ENCODE measurements at regions not wholly inside any gene's neighbourhood (a gene's known extent, or its start where the extent isn't known, plus 50 kb on each side); places are given as distances from the start of the nearest gene placed in this dataset.

GRCh38 chr1:106677721-106678120 lies 378.8 kb upstream of the PRMT6 start:
- H3K9me3 ChIP-seq (ENCODE audit: control extremely low read depth in 1 of 3, control insufficient read depth in 2 of 3, insufficient read depth in 1 of 3, low read length in 2 of 3) = no peaks in the 10 kb centered on the region
- intact Hi-C loops (cut with micrococcal nuclease) = no loop called here
- H3K4me2 ChIP-seq (replicated peaks; ENCODE audit: low read depth, low read length, poor library complexity, severe bottlenecking) = no peak overlapping the region
- no peaks in the 10 kb centered on the region for H3K79me2 ChIP-seq (ENCODE audit: control insufficient read depth, insufficient read depth, low read length)
- H3K36me3 ChIP-seq (replicated peaks in 1 of 2; ENCODE audit: control extremely low read depth in 1 of 2, control insufficient read depth in 1 of 2, extremely low read depth in 1 of 2, insufficient read depth in 2 of 2, low read length in 1 of 2) = no peaks in the 10 kb centered on the region
- H3K27me3 ChIP-seq (replicated peaks in 1 of 4; ENCODE audit: control extremely low read depth in 1 of 4, control insufficient read depth in 3 of 4, insufficient read depth in 4 of 4, low read length in 3 of 4) = no peaks in the 10 kb centered on the region
- H2AFZ ChIP-seq (ENCODE audit: insufficient read depth, low read depth, low read length, poor library complexity, severe bottlenecking) = no peak overlapping the region
- WGBS (ENCODE audit: insufficient coverage) = no CpG with 5 or more reads among the region's 3 CpGs
- POLR2A ChIA-PET = no interaction called here
- no peak overlapping the region for H3K27ac ChIP-seq (ENCODE audit: low read length in 2 of 2)
- no peak overlapping the region for H3K4me3 ChIP-seq (ENCODE audit: control extremely low read depth in 1 of 5, extremely low read depth in 1 of 5, insufficient read depth in 1 of 5, low read depth in 2 of 5, low read length in 4 of 5)
- TF ChIP-seq EZH2 (IDR thresholded peaks at IDR 0.05; ENCODE audit: borderline replicate concordance, insufficient read depth, low read depth, low read length, poor library complexity, severe bottlenecking) (no peak), CTCF (IDR thresholded peaks at IDR 0.05) (no peak)
- H3K27me3 Mint-ChIP-seq = no peaks in the 10 kb centered on the region
- H3K4me1 ChIP-seq (ENCODE audit: control insufficient read depth in 2 of 2, insufficient read depth in 2 of 2, low read length in 2 of 2) = no peaks in the 10 kb centered on the region
- H3K4me3 Mint-ChIP-seq = no peak overlapping the region
- H3K4me1 Mint-ChIP-seq = no peaks in the 10 kb centered on the region
- DNase-seq (no peak), ATAC-seq (ENCODE audit: low read depth) (no peak)
- H3K27ac Mint-ChIP-seq = no peak overlapping the region
- no peaks in the 10 kb centered on the region for H4K20me1 ChIP-seq (ENCODE audit: control insufficient read depth, insufficient read depth, low read length, poor library complexity, severe bottlenecking)
- CTCF ChIA-PET = no interaction called here
- no peaks in the 10 kb centered on the region for H3K9me3 Mint-ChIP-seq (ENCODE audit: insufficient read depth)
- H3K9ac ChIP-seq (ENCODE audit: low read length) = no peak overlapping the region

GRCh38 chr1:106678279-106679050 lies 378.0 kb upstream of the PRMT6 start:
- TF ChIP-seq EZH2 (IDR thresholded peaks at IDR 0.05; ENCODE audit: borderline replicate concordance, insufficient read depth, low read depth, low read length, poor library complexity, severe bottlenecking) (no peak), CTCF (IDR thresholded peaks at IDR 0.05) (no peak)
- no peak overlapping the region for H3K4me3 Mint-ChIP-seq
- Histone ChIP-seq H3K79me2 (ENCODE audit: control insufficient read depth, insufficient read depth, low read length) (no peaks in the 10 kb centered on the region), H3K4me2 (replicated peaks; ENCODE audit: low read depth, low read length, poor library complexity, severe bottlenecking) (no peak overlapping the region), H3K4me3 (ENCODE audit: control extremely low read depth in 1 of 5, extremely low read depth in 1 of 5, insufficient read depth in 1 of 5, low read depth in 2 of 5, low read length in 4 of 5) (no peak overlapping the region), H4K20me1 (ENCODE audit: control insufficient read depth, insufficient read depth, low read length, poor library complexity, severe bottlenecking) (no peaks in the 10 kb centered on the region), H2AFZ (ENCODE audit: insufficient read depth, low read depth, low read length, poor library complexity, severe bottlenecking) (no peak overlapping the region), H3K27ac (ENCODE audit: low read length in 2 of 2) (no peak overlapping the region), H3K27me3 (replicated peaks in 1 of 4; ENCODE audit: control extremely low read depth in 1 of 4, control insufficient read depth in 3 of 4, insufficient read depth in 4 of 4, low read length in 3 of 4) (no peaks in the 10 kb centered on the region), H3K4me1 (ENCODE audit: control insufficient read depth in 2 of 2, insufficient read depth in 2 of 2, low read length in 2 of 2) (no peaks in the 10 kb centered on the region), H3K9ac (ENCODE audit: low read length) (no peak overlapping the region), H3K9me3 (ENCODE audit: control extremely low read depth in 1 of 3, control insufficient read depth in 2 of 3, insufficient read depth in 1 of 3, low read length in 2 of 3) (no peaks in the 10 kb centered on the region), H3K36me3 (replicated peaks in 1 of 2; ENCODE audit: control extremely low read depth in 1 of 2, control insufficient read depth in 1 of 2, extremely low read depth in 1 of 2, insufficient read depth in 2 of 2, low read length in 1 of 2) (no peaks in the 10 kb centered on the region)
- intact Hi-C loops (cut with micrococcal nuclease) = no loop called here
- ChIA-PET POLR2A (no interaction called here), CTCF (no interaction called here)
- H3K27ac Mint-ChIP-seq = no peak overlapping the region
- no peaks in the 10 kb centered on the region for H3K4me1 Mint-ChIP-seq
- DNase-seq = no peak
- no peaks in the 10 kb centered on the region for H3K27me3 Mint-ChIP-seq
- no peak for ATAC-seq (ENCODE audit: low read depth)
- H3K9me3 Mint-ChIP-seq (ENCODE audit: insufficient read depth) = no peaks in the 10 kb centered on the region
- WGBS (ENCODE audit: insufficient coverage) = no CpG with 5 or more reads among the region's 3 CpGs
